A549 (cell line): ENCODE measurements at regions not wholly inside any gene's neighbourhood (a gene's known extent, or its start where the extent isn't known, plus 50 kb on each side); places are given as distances from the start of the nearest gene placed in this dataset.

Experiments used
- FOSL2 ChIP-seq, 2 experiments: fragments of 450-650 bp in 1 of 2; fragments of >200 bp in 1 of 2; sonication (Bioruptor Twin) in 1 of 2; formaldehyde crosslinking; IDR thresholded peaks; 2 replicates each; pipeline versions ENCODE4 v1.5.0 to v1.6.1; 2016 to 2020; ENCODE audit warnings: mild to moderate bottlenecking in 1 of 2, moderate library complexity in 1 of 2
- HOXB5 ChIP-seq: fragments of 250-450 bp; sonication (Bioruptor Pico); IDR thresholded peaks from 2 replicates; pipeline ENCODE4 v1.5.0; 2020; ENCODE audit warnings: mild to moderate bottlenecking, moderate library complexity
- JUNB ChIP-seq: fragments of >200 bp; sonication (Bioruptor Twin); formaldehyde crosslinking; IDR thresholded peaks from 2 replicates; pipeline ENCODE4 v1.6.1; 2016
- MAFK ChIP-seq: fragments of 450-650 bp; IDR thresholded peaks from 2 replicates; pipeline ENCODE4 v1.6.1; 2014; ENCODE audit not compliant: partially characterized antibody
- MAZ ChIP-seq: fragments of 150-350 bp; IDR thresholded peaks from 2 replicates; pipeline ENCODE4 v1.6.1; 2014; ENCODE audit warnings: antibody characterized with exemption, low read depth, low read length, borderline replicate concordance
- NPAS2 ChIP-seq: fragments of 250-450 bp; sonication (Bioruptor Pico); IDR thresholded peaks from 2 replicates; pipeline ENCODE4 v1.8.0; 2022; ENCODE audit warnings: mild to moderate bottlenecking, moderate library complexity, borderline replicate concordance
- PHF8 ChIP-seq: fragments of 200-600 bp; sonication (generic); IDR thresholded peaks from 2 replicates; pipeline ENCODE4 v1.6.1; 2016; ENCODE audit warnings: low read depth, mild to moderate bottlenecking, antibody characterized with exemption, moderate library complexity, borderline replicate concordance
- POLR2AphosphoS2 ChIP-seq: conservative IDR thresholded peaks from 2 replicates; pipeline ENCODE4 v1.6.1; 2012; ENCODE audit warnings: low read length, improper control_type of control experiment, inconsistent platforms
- RAD21 ChIP-seq, 2 experiments: fragments of >200 bp in 1 of 2; sonication (Bioruptor Twin) in 1 of 2; formaldehyde crosslinking in 1 of 2; IDR thresholded peaks in 1 of 2; conservative IDR thresholded peaks in 1 of 2; 2 replicates in 1 of 2; 3 replicates in 1 of 2; pipeline ENCODE4 v1.6.1; 2012 to 2018; ENCODE audit warnings: inconsistent platforms in 1 of 2
- RFX5 ChIP-seq: fragments of 450-650 bp; IDR thresholded peaks from 2 replicates; pipeline ENCODE4 v1.7.1; 2014; ENCODE audit warnings: antibody characterized with exemption, mild to moderate bottlenecking, moderate library complexity
- TF ChIP-seq, protein P1 (sequence below): fragments of >200 bp; sonication (Bioruptor Twin); formaldehyde crosslinking; IDR thresholded peaks from 3 replicates; pipeline ENCODE4 v1.5.1; 2016
- TF ChIP-seq, protein P2 (sequence below): fragments of 150-350 bp; IDR thresholded peaks from 2 replicates; pipeline ENCODE4 v1.6.1; 2014; ENCODE audit warnings: low read depth, mild to moderate bottlenecking, low read length
- TF ChIP-seq, protein P3 (sequence below): IDR thresholded peaks from 2 replicates; pipeline ENCODE4 v1.6.1; 2012

DNA sequence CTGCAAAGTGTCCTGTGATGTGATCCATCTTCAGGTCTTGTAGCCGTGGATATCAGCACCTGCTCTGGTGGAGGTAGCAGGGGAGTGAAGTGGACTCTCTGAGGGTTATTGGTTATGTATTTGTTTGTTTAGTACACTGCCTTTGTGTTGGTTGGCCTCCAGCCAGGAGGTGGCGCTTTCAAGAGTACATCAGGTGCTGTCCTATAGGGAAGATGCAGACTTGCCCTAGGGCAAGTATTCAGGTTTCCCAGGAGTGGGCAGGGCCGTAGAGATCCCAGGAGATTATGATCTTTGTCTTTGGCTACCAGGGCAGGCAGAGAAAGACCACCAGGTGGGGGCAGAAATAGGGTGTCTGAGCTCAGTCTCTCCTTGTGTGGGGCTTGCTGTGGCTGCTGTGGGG lies 411.8 kb downstream of the SOX11 start:
- TF ChIP-seq, protein P1, sequence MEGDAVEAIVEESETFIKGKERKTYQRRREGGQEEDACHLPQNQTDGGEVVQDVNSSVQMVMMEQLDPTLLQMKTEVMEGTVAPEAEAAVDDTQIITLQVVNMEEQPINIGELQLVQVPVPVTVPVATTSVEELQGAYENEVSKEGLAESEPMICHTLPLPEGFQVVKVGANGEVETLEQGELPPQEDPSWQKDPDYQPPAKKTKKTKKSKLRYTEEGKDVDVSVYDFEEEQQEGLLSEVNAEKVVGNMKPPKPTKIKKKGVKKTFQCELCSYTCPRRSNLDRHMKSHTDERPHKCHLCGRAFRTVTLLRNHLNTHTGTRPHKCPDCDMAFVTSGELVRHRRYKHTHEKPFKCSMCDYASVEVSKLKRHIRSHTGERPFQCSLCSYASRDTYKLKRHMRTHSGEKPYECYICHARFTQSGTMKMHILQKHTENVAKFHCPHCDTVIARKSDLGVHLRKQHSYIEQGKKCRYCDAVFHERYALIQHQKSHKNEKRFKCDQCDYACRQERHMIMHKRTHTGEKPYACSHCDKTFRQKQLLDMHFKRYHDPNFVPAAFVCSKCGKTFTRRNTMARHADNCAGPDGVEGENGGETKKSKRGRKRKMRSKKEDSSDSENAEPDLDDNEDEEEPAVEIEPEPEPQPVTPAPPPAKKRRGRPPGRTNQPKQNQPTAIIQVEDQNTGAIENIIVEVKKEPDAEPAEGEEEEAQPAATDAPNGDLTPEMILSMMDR, result no peak
- TF ChIP-seq RAD21 (conservative IDR thresholded peaks at IDR 0.05 in 1 of 2, IDR thresholded peaks at IDR 0.05 in 1 of 2) (no peak), RFX5 (no peak), FOSL2 (IDR thresholded peaks at IDR 0.05) (no peak), FOSL2 (CRISPR knock-in tag; IDR thresholded peaks at IDR 0.05) (no peak), MAZ (no peak), NPAS2 (CRISPR knock-in tag) (no peak), PHF8 (no peak), JUNB (no peak), HOXB5 (CRISPR knock-in tag) (no peak), MAFK (no peak), POLR2AphosphoS2 (no peak)
- TF ChIP-seq, protein P2, sequence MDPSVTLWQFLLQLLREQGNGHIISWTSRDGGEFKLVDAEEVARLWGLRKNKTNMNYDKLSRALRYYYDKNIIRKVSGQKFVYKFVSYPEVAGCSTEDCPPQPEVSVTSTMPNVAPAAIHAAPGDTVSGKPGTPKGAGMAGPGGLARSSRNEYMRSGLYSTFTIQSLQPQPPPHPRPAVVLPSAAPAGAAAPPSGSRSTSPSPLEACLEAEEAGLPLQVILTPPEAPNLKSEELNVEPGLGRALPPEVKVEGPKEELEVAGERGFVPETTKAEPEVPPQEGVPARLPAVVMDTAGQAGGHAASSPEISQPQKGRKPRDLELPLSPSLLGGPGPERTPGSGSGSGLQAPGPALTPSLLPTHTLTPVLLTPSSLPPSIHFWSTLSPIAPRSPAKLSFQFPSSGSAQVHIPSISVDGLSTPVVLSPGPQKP, result no peak
- TF ChIP-seq, protein P3, sequence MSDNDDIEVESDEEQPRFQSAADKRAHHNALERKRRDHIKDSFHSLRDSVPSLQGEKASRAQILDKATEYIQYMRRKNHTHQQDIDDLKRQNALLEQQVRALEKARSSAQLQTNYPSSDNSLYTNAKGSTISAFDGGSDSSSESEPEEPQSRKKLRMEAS, result no peak
